ENCODE measurements at regions not wholly inside any gene's neighbourhood (a gene's known extent, or its start where the extent isn't known, plus 50 kb on each side); places are given as distances from the start of the nearest gene placed in this dataset.

DNA sequence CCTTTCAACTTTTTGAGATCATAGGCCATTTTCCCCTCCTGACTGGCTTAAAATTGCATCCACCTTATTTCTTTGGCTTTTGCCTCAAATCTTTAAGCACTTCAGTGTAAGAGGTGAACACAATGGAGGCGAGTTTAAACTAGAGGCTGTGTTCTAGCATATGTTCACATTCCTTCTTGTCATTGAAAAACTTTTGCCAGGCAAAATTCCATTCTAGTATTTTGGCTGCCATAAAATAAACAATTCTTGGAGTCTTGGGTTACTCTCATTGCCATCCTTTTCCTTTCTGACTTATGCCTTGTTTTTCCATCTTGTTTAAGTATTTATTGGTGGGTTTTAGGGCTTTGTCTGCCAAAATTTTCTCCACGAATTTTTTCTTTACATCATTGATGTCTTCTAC lies 137.3 kb upstream of the ANXA10 start:
- Mint-ChIP-seq H3K4me1 (no peaks in the 10 kb centered on the region), H3K36me3 (peaks cover 7% of the 10 kb centered on the region), H3K9me3 (peaks cover 65% of the 10 kb centered on the region), H3K27ac (no peak overlapping the region), H3K4me3 (no peak overlapping the region), H3K27me3 (ENCODE audit: low read depth) (no peaks in the 10 kb centered on the region)
- TF ChIP-seq, protein P1, sequence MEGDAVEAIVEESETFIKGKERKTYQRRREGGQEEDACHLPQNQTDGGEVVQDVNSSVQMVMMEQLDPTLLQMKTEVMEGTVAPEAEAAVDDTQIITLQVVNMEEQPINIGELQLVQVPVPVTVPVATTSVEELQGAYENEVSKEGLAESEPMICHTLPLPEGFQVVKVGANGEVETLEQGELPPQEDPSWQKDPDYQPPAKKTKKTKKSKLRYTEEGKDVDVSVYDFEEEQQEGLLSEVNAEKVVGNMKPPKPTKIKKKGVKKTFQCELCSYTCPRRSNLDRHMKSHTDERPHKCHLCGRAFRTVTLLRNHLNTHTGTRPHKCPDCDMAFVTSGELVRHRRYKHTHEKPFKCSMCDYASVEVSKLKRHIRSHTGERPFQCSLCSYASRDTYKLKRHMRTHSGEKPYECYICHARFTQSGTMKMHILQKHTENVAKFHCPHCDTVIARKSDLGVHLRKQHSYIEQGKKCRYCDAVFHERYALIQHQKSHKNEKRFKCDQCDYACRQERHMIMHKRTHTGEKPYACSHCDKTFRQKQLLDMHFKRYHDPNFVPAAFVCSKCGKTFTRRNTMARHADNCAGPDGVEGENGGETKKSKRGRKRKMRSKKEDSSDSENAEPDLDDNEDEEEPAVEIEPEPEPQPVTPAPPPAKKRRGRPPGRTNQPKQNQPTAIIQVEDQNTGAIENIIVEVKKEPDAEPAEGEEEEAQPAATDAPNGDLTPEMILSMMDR (IDR thresholded peaks at IDR 0.05; ENCODE audit: unreplicated experiment): no peak
- DNase-seq (ENCODE audit: low spot score in 2 of 2, unreplicated experiment in 2 of 2): no peak

DNA sequence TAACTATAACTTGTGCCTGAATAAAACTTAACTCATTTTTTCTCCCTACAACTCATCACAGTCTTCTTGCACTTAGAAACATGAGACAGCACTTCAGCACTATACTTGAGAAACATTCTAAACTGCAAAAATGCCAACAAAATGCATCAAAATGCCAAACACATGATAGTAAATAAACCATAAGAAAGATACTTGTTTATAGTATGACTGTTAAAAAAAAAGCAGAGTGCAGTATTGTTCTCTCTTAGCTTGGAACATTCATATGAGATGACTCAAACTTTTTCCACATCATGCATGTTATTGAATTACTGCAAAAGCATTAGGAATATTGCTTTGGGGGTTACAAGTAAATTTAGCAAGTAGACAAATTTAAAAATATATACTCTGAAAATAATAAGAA lies 135.7 kb upstream of the ANXA10 start:
- Mint-ChIP-seq H3K36me3 (peaks cover 7% of the 10 kb centered on the region), H3K27ac (no peak overlapping the region), H3K27me3 (ENCODE audit: low read depth) (no peaks in the 10 kb centered on the region), H3K4me3 (no peak overlapping the region), H3K4me1 (no peaks in the 10 kb centered on the region), H3K9me3 (peaks cover 64% of the 10 kb centered on the region)
- DNase-seq (ENCODE audit: low spot score in 2 of 2, unreplicated experiment in 2 of 2): no peak
- TF ChIP-seq, protein P1 (IDR thresholded peaks at IDR 0.05; ENCODE audit: unreplicated experiment): no peak

DNA sequence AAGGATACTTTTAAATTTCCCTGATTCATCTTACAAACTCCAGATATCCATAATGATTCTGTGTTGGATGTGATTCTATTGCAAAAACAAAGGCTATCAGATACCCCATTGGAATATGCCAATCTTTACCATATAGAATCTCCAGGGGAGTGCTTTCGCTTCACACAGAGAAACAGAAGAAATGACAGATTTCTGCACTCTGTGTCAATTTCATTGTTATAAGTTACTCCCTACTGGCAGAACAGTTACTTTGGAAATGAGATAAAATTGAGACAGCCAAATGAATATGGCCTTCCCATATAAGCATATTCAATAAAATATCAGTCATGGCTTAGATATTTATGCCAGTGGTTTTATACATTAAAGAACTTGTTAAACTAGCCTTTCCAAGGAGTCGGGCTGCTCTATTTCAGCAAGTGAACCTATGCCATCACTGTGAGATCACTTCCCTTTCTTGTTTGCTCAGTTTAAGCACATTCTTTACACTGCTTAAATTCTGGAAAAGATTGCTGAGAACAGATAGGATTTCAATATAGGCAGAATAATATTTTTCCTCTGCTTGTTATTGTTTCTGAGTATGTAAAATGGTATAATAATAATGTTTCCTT lies 127.5 kb upstream of the ANXA10 start:
- Mint-ChIP-seq H3K27ac (no peak overlapping the region), H3K27me3 (ENCODE audit: low read depth) (no peaks in the 10 kb centered on the region), H3K4me3 (no peak overlapping the region), H3K4me1 (no peaks in the 10 kb centered on the region), H3K36me3 (no peaks in the 10 kb centered on the region), H3K9me3 (peaks cover 17% of the 10 kb centered on the region)
- TF ChIP-seq, protein P1 (IDR thresholded peaks at IDR 0.05; ENCODE audit: unreplicated experiment): no peak
- DNase-seq (ENCODE audit: low spot score in 2 of 2, unreplicated experiment in 2 of 2): no peak

DNA sequence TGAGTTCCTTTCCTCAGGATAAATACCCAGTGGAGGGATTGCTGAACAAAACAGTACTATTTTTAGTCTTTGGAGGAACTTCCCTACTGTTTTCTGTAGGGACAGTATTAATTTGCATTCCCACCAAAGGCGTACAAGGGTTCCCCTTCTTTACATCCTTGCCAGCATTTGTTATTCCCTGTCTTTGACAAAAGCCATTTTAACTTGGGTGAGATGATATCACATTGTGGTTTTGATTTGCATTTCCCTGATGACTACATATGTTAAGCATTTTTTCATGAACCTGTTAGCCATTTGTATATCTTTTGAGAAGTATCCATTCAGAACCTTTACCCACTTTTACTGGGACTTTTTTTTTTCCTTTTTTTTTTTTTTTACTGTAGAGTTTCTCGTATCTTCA lies 126.2 kb upstream of the ANXA10 start:
- Mint-ChIP-seq H3K27ac (no peak overlapping the region), H3K27me3 (ENCODE audit: low read depth) (no peaks in the 10 kb centered on the region), H3K9me3 (peaks cover 16% of the 10 kb centered on the region), H3K4me3 (no peak overlapping the region), H3K36me3 (no peaks in the 10 kb centered on the region), H3K4me1 (no peaks in the 10 kb centered on the region)
- no peak for DNase-seq (ENCODE audit: low spot score in 2 of 2, unreplicated experiment in 2 of 2)
- TF ChIP-seq, protein P1 (IDR thresholded peaks at IDR 0.05; ENCODE audit: unreplicated experiment): no peak

DNA sequence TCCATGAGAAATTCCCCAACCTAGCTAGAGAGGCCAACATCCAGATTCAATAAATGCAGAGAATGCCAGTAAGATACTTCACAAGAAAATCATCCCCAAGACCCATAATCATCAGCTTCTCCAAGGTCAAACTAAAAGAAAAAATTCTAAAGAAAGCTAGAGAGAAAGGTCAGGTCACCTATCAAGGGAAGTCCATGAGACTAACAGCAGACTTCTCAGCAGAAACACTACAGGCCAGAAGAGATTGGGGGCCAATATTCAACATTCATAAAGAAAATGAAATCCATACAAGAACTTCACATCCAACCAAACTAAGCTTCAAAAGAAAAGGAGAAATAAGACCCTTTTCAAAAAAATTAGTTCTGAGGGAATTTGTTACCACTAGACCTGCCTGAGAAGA lies 118.8 kb upstream of the ANXA10 start:
- H3K27me3 Mint-ChIP-seq (ENCODE audit: low read depth): no peaks in the 10 kb centered on the region
- no peak for DNase-seq (ENCODE audit: low spot score in 2 of 2, unreplicated experiment in 2 of 2)
- TF ChIP-seq, protein P1 (IDR thresholded peaks at IDR 0.05; ENCODE audit: unreplicated experiment): no peak
- H3K9me3 Mint-ChIP-seq: peaks cover 78% of the 10 kb centered on the region
- H3K4me1 Mint-ChIP-seq: no peaks in the 10 kb centered on the region
- no peak overlapping the region for H3K27ac Mint-ChIP-seq
- no peaks in the 10 kb centered on the region for H3K36me3 Mint-ChIP-seq
- no peak overlapping the region for H3K4me3 Mint-ChIP-seq

DNA sequence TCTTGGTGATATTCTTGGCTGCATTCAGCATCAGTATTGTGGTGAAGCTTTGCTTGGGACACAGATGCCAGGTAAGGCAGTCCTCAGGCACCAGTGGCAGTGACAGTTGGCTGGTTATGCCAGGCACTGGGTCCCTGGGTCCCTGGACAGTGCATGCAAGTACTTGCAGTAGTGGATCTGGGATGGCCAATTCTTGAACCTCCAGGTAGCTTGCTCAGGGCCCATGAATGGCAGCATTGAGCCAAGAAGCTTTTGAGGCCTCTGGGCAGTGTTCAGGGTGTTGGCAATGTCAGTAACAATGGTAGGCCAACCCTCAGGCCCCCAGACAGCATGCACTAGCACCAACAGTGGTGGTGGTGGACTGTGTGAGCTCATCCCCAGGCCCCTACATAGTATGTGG lies 106.8 kb upstream of the ANXA10 start:
- H3K4me1 Mint-ChIP-seq: no peaks in the 10 kb centered on the region
- TF ChIP-seq, protein P1 (IDR thresholded peaks at IDR 0.05; ENCODE audit: unreplicated experiment): no peak

More for the DNA sequence above, 106.8 kb upstream of the ANXA10 start:
- no peak for DNase-seq (ENCODE audit: low spot score in 2 of 2, unreplicated experiment in 2 of 2)
- Mint-ChIP-seq H3K36me3 (no peaks in the 10 kb centered on the region), H3K9me3 (peaks cover 23% of the 10 kb centered on the region), H3K27me3 (ENCODE audit: low read depth) (no peaks in the 10 kb centered on the region), H3K27ac (no peak overlapping the region), H3K4me3 (no peak overlapping the region)

Measured in mesothelial cell of epicardium (in vitro differentiated cells).